ENCODE measurements at regions not wholly inside any gene's neighbourhood (a gene's known extent, or its start where the extent isn't known, plus 50 kb on each side); places are given as distances from the start of the nearest gene placed in this dataset.

DNA sequence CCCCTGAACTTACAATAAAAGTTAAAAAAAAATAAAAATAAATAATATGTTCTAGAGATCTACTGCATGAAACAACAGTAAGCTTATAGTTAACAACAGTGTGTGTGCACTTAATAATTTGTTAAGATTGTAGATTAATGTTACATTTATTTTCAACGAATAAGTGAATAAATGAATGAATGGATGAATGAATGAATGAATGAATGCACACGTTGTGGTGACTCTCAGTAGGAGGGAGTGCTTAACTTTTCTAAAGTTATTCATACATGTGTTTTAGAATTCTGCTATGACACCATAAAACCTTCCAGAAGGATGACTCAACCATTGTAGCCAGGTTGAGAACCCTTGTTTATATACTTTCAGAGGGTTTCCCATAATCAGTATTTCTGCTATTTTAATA is 1269.4 kb upstream of the CDH6 start:
- intact Hi-C loops (cut with DNase I; ENCODE audit: low total_unique reads) = no loop called here
- DNase-seq = no peak
- no peaks in the 10 kb centered on the region for H3K4me1 ChIP-seq
- TF ChIP-seq, protein P1, sequence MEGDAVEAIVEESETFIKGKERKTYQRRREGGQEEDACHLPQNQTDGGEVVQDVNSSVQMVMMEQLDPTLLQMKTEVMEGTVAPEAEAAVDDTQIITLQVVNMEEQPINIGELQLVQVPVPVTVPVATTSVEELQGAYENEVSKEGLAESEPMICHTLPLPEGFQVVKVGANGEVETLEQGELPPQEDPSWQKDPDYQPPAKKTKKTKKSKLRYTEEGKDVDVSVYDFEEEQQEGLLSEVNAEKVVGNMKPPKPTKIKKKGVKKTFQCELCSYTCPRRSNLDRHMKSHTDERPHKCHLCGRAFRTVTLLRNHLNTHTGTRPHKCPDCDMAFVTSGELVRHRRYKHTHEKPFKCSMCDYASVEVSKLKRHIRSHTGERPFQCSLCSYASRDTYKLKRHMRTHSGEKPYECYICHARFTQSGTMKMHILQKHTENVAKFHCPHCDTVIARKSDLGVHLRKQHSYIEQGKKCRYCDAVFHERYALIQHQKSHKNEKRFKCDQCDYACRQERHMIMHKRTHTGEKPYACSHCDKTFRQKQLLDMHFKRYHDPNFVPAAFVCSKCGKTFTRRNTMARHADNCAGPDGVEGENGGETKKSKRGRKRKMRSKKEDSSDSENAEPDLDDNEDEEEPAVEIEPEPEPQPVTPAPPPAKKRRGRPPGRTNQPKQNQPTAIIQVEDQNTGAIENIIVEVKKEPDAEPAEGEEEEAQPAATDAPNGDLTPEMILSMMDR (IDR thresholded peaks at IDR 0.05) = no peak
- no peak for TF ChIP-seq POLR2A (IDR thresholded peaks at IDR 0.05)
- TF ChIP-seq POLR2AphosphoS5 (IDR thresholded peaks at IDR 0.05) = no peak
- no peak for TF ChIP-seq EP300 (IDR thresholded peaks at IDR 0.05; ENCODE audit: low read depth)
- no peaks in the 10 kb centered on the region for H3K36me3 ChIP-seq
- no peak overlapping the region for H3K27ac ChIP-seq
- whole genome bisulfite sequencing, 2 donors (ENCODE audit: low coverage in 1 of 2) = 42 to 59% methylated on average over 2 of the region's 2 CpGs
- H3K27me3 ChIP-seq = no peaks in the 10 kb centered on the region
- no peak overlapping the region for H3K4me3 ChIP-seq
- in situ Hi-C loops (cut with MboI; ENCODE audit: low pct_ligation_motif_present in 1 of 4, low pct_unique_long_range_greater_than_20kb in 1 of 4, low sequenced_read_pairs in 3 of 4) = no loop called here
- H3K9me3 ChIP-seq = peaks cover 0 to 6% of the 10 kb centered on the region in 2 donors

DNA sequence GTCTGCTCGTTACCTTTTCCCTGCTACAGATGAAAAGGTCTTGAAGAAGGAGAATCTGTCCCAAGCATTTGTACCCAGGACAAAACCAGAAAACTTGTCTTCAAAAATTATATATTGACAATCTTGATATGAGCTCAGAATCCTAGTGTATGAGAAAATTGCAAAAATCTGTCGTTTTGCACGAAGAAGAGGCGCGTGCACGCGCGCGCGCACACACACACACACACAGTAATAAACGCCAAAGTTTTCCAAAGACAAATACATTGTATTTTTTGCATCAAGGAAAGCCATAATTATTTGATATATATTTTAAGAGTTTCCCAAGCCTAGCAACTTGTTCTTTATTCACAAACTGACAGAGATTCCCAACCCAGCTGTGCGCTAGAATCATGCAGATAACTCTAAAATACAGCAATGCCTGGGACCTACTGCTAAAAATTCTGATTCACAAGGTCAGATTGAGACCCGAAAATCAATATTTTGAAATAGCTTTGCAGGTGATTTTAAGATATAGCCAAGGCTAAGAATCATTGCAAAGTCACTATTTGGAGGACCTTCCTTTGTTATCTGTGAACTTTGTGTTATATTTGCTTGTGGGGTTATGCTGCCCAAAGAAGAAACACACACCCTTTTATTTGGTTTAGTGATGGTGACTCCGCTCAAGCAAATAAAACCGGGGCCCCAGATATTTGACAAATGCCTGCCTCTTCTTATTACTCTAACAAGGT is 1287.7 kb upstream of the CDH6 start:
- in situ Hi-C loops (cut with MboI; ENCODE audit: low pct_ligation_motif_present in 1 of 4, low pct_unique_long_range_greater_than_20kb in 1 of 4, low sequenced_read_pairs in 3 of 4) (no loop called here), intact Hi-C loops (cut with DNase I; ENCODE audit: low total_unique reads) (no loop called here)
- Histone ChIP-seq H3K4me1 (no peaks in the 10 kb centered on the region), H3K27me3 (no peaks in the 10 kb centered on the region), H3K4me3 (no peak overlapping the region), H3K36me3 (no peaks in the 10 kb centered on the region), H3K27ac (no peak overlapping the region), H3K9me3 (peaks cover 0 to 6% of the 10 kb centered on the region in 2 donors)
- TF ChIP-seq, protein P1 (IDR thresholded peaks at IDR 0.05) = no peak
- TF ChIP-seq POLR2AphosphoS5 (IDR thresholded peaks at IDR 0.05) = no peak
- TF ChIP-seq POLR2A (IDR thresholded peaks at IDR 0.05) = no peak
- no peak for TF ChIP-seq EP300 (IDR thresholded peaks at IDR 0.05; ENCODE audit: low read depth)
- WGBS, 2 donors (ENCODE audit: low coverage in 1 of 2) = 75 to 82% methylated on average over 15 of the region's 15 CpGs
- no peak for DNase-seq

DNA sequence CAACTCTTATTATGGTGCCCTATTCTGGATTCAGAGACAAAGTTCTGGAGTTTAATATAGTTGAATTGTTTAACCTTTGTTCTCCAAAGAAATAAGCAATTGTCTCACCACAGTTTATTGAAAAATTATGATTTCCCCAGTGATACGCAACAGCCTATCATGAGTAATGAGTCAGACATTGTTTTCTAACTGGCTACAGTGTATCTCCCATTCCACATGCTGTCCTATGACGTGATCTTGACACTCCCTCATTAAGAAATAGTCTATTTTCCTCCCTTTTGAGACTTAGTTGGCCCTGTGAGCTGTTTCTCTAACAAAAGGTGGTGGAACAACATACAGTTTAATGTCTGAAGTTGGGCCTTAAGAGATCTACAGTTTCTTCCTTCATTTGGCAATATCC is 1290.6 kb upstream of the CDH6 start:
- in situ Hi-C loops (cut with MboI; ENCODE audit: low pct_ligation_motif_present in 1 of 4, low pct_unique_long_range_greater_than_20kb in 1 of 4, low sequenced_read_pairs in 3 of 4) (no loop called here), intact Hi-C loops (cut with DNase I; ENCODE audit: low total_unique reads) (no loop called here)
- H3K9me3 ChIP-seq = peaks cover 0 to 2% of the 10 kb centered on the region in 2 donors
- H3K4me3 ChIP-seq = no peak overlapping the region
- H3K27ac ChIP-seq = no peak overlapping the region
- no peak for TF ChIP-seq POLR2A (IDR thresholded peaks at IDR 0.05)
- TF ChIP-seq POLR2AphosphoS5 (IDR thresholded peaks at IDR 0.05) = no peak
- no peak for TF ChIP-seq EP300 (IDR thresholded peaks at IDR 0.05; ENCODE audit: low read depth)
- TF ChIP-seq, protein P1 (IDR thresholded peaks at IDR 0.05) = no peak
- H3K27me3 ChIP-seq = no peaks in the 10 kb centered on the region
- H3K36me3 ChIP-seq = no peaks in the 10 kb centered on the region
- DNase-seq = no peak
- WGBS, 2 donors (ENCODE audit: low coverage in 1 of 2) = 50 to 59% methylated on average over 1 to 2 of the region's 2 CpGs
- no peaks in the 10 kb centered on the region for H3K4me1 ChIP-seq

DNA sequence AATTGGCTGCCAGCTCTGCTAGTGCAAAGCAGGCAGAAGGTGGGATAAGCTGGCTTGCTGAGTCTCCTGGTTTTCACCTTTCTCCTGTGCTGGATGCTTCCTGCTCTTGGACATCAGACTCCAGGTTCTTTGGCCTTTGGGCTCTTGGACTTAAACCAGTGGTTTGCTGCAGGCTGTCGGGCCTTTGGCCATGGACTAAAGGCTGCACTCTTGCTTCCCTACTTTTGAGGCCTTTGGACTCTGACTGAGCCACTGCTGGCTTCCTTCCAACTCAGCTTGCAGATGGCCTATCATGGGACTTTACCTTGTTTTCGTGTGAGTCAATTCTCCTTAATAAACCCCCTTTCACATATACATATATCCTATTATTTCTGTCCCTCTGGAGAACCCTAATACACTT is 1293.9 kb upstream of the CDH6 start:
- in situ Hi-C loops (cut with MboI; ENCODE audit: low pct_ligation_motif_present in 1 of 4, low pct_unique_long_range_greater_than_20kb in 1 of 4, low sequenced_read_pairs in 3 of 4) (no loop called here), intact Hi-C loops (cut with DNase I; ENCODE audit: low total_unique reads) (no loop called here)
- H3K9me3 ChIP-seq = peaks cover 0 to 4% of the 10 kb centered on the region in 2 donors
- no peaks in the 10 kb centered on the region for H3K27me3 ChIP-seq
- no peak overlapping the region for H3K4me3 ChIP-seq
- H3K4me1 ChIP-seq = no peaks in the 10 kb centered on the region
- TF ChIP-seq EP300 (IDR thresholded peaks at IDR 0.05; ENCODE audit: low read depth) = no peak
- TF ChIP-seq POLR2AphosphoS5 (IDR thresholded peaks at IDR 0.05) = no peak
- TF ChIP-seq, protein P1 (IDR thresholded peaks at IDR 0.05) = no peak
- TF ChIP-seq POLR2A (IDR thresholded peaks at IDR 0.05) = no peak
- H3K27ac ChIP-seq = no peak overlapping the region
- H3K36me3 ChIP-seq = no peaks in the 10 kb centered on the region
- WGBS, 2 donors (ENCODE audit: low coverage in 1 of 2) = 50 to 62% methylated on average over 2 of the region's 2 CpGs
- DNase-seq = no peak
